Liver (tissue), 8 donors: ENCODE measurements at regions not wholly inside any gene's neighbourhood (a gene's known extent, or its start where the extent isn't known, plus 50 kb on each side); places are given as distances from the start of the nearest gene placed in this dataset.
A peak's percentile ranks its signal among the peaks of the same experiment; 100 is the strongest.

Source experiments
- DNase-seq: peaks from one replicate; pipeline ENCODE4 v3.0.0-alpha.2; 2017; ENCODE audit warnings: low spot score
- H3K27ac ChIP-seq, 2 donors: one replicate each; pipeline ENCODE4 v1.7.0; 2013; ENCODE audit warnings: inconsistent platforms in 2 of 2, low read length in 2 of 2, control low read depth in 1 of 2, low read depth in 1 of 2, mild to moderate bottlenecking in 1 of 2
- H3K27me3 ChIP-seq, 4 donors: one replicate each; pipeline versions ENCODE4 v1.6.1 to v1.7.0; 2013; ENCODE audit warnings: low read length in 3 of 4, inconsistent platforms in 1 of 4, mild to moderate bottlenecking in 1 of 4, moderate library complexity in 1 of 4; ENCODE audit not compliant: control insufficient read depth in 4 of 4, insufficient read depth in 4 of 4
- H3K36me3 ChIP-seq, 4 donors: one replicate each; pipeline versions ENCODE4 v1.6.1 to v1.7.0; 2013; ENCODE audit warnings: low read length in 3 of 4, mild to moderate bottlenecking in 3 of 4, low read depth in 1 of 4, moderate library complexity in 1 of 4; ENCODE audit not compliant: control insufficient read depth in 4 of 4, insufficient read depth in 3 of 4
- H3K4me1 ChIP-seq, 4 donors: one replicate each; pipeline versions ENCODE4 v1.6.1 to v1.7.0; 2013; ENCODE audit warnings: low read length in 3 of 4, mild to moderate bottlenecking in 3 of 4, moderate library complexity in 1 of 4; ENCODE audit not compliant: control insufficient read depth in 4 of 4, insufficient read depth in 4 of 4
- H3K4me3 ChIP-seq, 3 donors: one replicate each; pipeline versions ENCODE4 v1.6.1 to v1.7.0; 2013; ENCODE audit warnings: low read length in 3 of 3, control low read depth in 1 of 3, low read depth in 1 of 3, mild to moderate bottlenecking in 1 of 3
- H3K9ac ChIP-seq, 2 donors: one replicate each; pipeline ENCODE4 v1.7.0; 2013; ENCODE audit warnings: low read length in 2 of 2, mild to moderate bottlenecking in 2 of 2, moderate library complexity in 2 of 2, control low read depth in 1 of 2, low read depth in 1 of 2
- H3K9me3 ChIP-seq, 4 donors: one replicate each; pipeline versions ENCODE4 v1.6.1 to v1.7.0; 2013; ENCODE audit warnings: low read length in 3 of 4; ENCODE audit not compliant: control insufficient read depth in 4 of 4
- ATF3 ChIP-seq: IDR thresholded peaks from 2 replicates; pipeline ENCODE4 v1.6.1; 2016; ENCODE audit warnings: antibody characterized with exemption
- CTCF ChIP-seq: fragments of 150-350 bp; IDR thresholded peaks from 2 replicates; pipeline ENCODE4 v1.5.1; 2017; ENCODE audit warnings: improper control_type of control experiment, low read depth, low read length; ENCODE audit not compliant: missing input control
- EGR1 ChIP-seq, 2 donors: IDR thresholded peaks; 2 replicates each; pipeline ENCODE4 v1.6.1; 2016 to 2018; ENCODE audit warnings: antibody characterized with exemption in 2 of 2, low read depth in 2 of 2
- FOXA1 ChIP-seq: IDR thresholded peaks from 2 replicates; pipeline ENCODE4 v1.6.1; 2016; ENCODE audit warnings: antibody characterized with exemption
- FOXA2 ChIP-seq: IDR thresholded peaks from 2 replicates; pipeline ENCODE4 v1.6.1; 2016; ENCODE audit warnings: antibody characterized with exemption
- GABPA ChIP-seq, 2 donors: IDR thresholded peaks in 1 of 2; conservative IDR thresholded peaks in 1 of 2; 2 replicates each; pipeline ENCODE4 v1.6.1; 2016; ENCODE audit warnings: antibody characterized with exemption in 2 of 2, mild to moderate bottlenecking in 1 of 2, moderate library complexity in 1 of 2
- HNF4A ChIP-seq, 2 donors: conservative IDR thresholded peaks; 2 replicates each; pipeline ENCODE4 v1.6.1; 2016; ENCODE audit warnings: antibody characterized with exemption in 2 of 2, mild to moderate bottlenecking in 2 of 2
- HNF4G ChIP-seq: IDR thresholded peaks from 2 replicates; pipeline ENCODE4 v1.6.1; 2016; ENCODE audit warnings: antibody characterized with exemption
- JUND ChIP-seq, 2 donors: IDR thresholded peaks; 2 replicates each; pipeline ENCODE4 v1.6.1; 2016; ENCODE audit warnings: antibody characterized with exemption in 2 of 2
- RAD21 ChIP-seq, 2 donors: IDR thresholded peaks; 2 replicates each; pipeline ENCODE4 v1.6.1; 2016; ENCODE audit warnings: antibody characterized with exemption in 2 of 2, mild to moderate bottlenecking in 2 of 2
- SP1 ChIP-seq: IDR thresholded peaks from 2 replicates; pipeline ENCODE4 v1.6.1; 2018; ENCODE audit warnings: antibody characterized with exemption, mild to moderate bottlenecking
- TAF1 ChIP-seq: conservative IDR thresholded peaks from 2 replicates; pipeline ENCODE4 v1.6.1; 2016; ENCODE audit warnings: antibody characterized with exemption, mild to moderate bottlenecking
- WGBS: extraction: QIAGEN DNeasy Blood & Tissue Kit; methylation state at CpG from one replicate; pipeline ENCODE4 v1.1.7; 2013; 5-methylcytosine and 5-hydroxymethylcytosine counted together
- TF ChIP-seq, protein P1 (sequence below): IDR thresholded peaks from 2 replicates; pipeline ENCODE4 v1.6.1; 2016; ENCODE audit warnings: antibody characterized with exemption, mild to moderate bottlenecking
- TF ChIP-seq, protein P2 (sequence below): IDR thresholded peaks from 2 replicates; pipeline ENCODE4 v1.6.1; 2016; ENCODE audit warnings: antibody characterized with exemption
- donor health status: healthy.
- donor health status: healthy.
- donor health status: healthy.
- donor health status: healthy.
- donor health status: healthy.

DNA sequence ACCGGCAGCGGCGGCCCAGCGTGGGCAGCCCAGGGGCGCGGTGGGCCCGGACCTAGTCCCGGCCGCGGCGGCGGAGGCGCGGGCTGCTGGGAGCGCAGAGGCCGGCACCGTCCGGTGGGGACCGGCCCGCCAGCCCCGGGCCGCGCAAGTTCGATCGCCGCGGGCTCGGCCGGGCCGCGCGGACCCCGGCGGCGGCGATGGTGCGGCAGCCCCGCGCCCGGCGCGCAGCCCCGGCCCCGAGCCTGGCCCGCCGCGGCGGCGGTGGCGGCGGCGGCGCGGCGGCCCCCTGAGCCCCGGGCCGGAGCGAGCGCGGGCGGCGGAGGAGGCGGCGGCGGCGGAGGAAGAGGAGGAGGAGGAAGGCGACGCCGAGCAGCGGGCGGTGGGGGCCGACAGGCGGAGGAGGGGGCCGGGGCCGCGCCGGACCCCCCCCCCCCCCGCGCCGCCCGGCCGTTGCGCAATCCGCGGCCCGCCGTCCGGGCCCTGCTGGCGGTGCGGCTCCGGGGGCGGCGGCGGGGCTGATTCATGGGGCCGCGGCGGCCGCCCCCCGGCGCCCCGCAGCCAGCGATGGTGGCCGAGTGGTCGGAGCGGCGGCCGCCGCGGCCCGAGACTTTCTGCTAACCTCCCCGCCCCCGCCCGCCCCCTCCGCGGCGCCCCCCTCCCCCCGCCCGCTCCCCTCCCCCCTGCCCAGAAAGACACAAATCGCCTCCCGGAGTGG lies 1251.9 kb downstream of the BRD1 start:
- TF ChIP-seq HNF4G (no peak), ATF3 (no peak), JUND (IDR thresholded peaks at IDR 0.05) (no peak), EGR1 (IDR thresholded peaks at IDR 0.05; ENCODE audit: low read depth in 2 of 2) (no peak), FOXA2 (no peak), FOXA1 (no peak)
- TF ChIP-seq, protein P1, sequence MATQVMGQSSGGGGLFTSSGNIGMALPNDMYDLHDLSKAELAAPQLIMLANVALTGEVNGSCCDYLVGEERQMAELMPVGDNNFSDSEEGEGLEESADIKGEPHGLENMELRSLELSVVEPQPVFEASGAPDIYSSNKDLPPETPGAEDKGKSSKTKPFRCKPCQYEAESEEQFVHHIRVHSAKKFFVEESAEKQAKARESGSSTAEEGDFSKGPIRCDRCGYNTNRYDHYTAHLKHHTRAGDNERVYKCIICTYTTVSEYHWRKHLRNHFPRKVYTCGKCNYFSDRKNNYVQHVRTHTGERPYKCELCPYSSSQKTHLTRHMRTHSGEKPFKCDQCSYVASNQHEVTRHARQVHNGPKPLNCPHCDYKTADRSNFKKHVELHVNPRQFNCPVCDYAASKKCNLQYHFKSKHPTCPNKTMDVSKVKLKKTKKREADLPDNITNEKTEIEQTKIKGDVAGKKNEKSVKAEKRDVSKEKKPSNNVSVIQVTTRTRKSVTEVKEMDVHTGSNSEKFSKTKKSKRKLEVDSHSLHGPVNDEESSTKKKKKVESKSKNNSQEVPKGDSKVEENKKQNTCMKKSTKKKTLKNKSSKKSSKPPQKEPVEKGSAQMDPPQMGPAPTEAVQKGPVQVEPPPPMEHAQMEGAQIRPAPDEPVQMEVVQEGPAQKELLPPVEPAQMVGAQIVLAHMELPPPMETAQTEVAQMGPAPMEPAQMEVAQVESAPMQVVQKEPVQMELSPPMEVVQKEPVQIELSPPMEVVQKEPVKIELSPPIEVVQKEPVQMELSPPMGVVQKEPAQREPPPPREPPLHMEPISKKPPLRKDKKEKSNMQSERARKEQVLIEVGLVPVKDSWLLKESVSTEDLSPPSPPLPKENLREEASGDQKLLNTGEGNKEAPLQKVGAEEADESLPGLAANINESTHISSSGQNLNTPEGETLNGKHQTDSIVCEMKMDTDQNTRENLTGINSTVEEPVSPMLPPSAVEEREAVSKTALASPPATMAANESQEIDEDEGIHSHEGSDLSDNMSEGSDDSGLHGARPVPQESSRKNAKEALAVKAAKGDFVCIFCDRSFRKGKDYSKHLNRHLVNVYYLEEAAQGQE: no peak
- Histone ChIP-seq H3K4me3 (peak overlapping the region in 1 of 3 donors; percentile 37), H3K4me1 (peaks cover 0 to 9% (median 2%) of the 10 kb centered on the region in 4 donors), H3K36me3 (no peaks in the 10 kb centered on the region), H3K9ac (no peak overlapping the region), H3K27ac (no peak overlapping the region), H3K9me3 (peaks cover 0 to 2% (median under 1%) of the 10 kb centered on the region in 4 donors), H3K27me3 (peaks cover 2 to 9% (median 6%) of the 10 kb centered on the region in 4 donors)
- WGBS: 3% methylated on average over 103 of the region's 120 CpGs
- DNase-seq: no peak

- no peaks in the 10 kb centered on the region for H3K36me3 ChIP-seq
- peaks cover 0 to 4% (median 2%) of the 10 kb centered on the region in 4 donors for H3K9me3 ChIP-seq
- no peak overlapping the region for H3K9ac ChIP-seq
- peaks cover 2 to 9% (median 6%) of the 10 kb centered on the region in 4 donors for H3K27me3 ChIP-seq
- H3K4me3 ChIP-seq: peak overlapping the region in 1 of 3 donors; percentile 37
- WGBS: 10% methylated on average over 92 of the region's 92 CpGs
- no peak overlapping the region for H3K27ac ChIP-seq
- TF ChIP-seq EGR1 (IDR thresholded peaks at IDR 0.05; ENCODE audit: low read depth in 2 of 2): no peak
- no peak for TF ChIP-seq HNF4A (conservative IDR thresholded peaks at IDR 0.05)
- TF ChIP-seq CTCF: peak; percentile 27
- TF ChIP-seq, protein P2, sequence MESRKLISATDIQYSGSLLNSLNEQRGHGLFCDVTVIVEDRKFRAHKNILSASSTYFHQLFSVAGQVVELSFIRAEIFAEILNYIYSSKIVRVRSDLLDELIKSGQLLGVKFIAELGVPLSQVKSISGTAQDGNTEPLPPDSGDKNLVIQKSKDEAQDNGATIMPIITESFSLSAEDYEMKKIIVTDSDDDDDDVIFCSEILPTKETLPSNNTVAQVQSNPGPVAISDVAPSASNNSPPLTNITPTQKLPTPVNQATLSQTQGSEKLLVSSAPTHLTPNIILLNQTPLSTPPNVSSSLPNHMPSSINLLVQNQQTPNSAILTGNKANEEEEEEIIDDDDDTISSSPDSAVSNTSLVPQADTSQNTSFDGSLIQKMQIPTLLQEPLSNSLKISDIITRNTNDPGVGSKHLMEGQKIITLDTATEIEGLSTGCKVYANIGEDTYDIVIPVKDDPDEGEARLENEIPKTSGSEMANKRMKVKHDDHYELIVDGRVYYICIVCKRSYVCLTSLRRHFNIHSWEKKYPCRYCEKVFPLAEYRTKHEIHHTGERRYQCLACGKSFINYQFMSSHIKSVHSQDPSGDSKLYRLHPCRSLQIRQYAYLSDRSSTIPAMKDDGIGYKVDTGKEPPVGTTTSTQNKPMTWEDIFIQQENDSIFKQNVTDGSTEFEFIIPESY: no peak
- no peak for TF ChIP-seq SP1
- peak in 1 of 2 donors; percentile 9 for TF ChIP-seq RAD21 (IDR thresholded peaks at IDR 0.05)
- TF ChIP-seq, protein P1: no peak
- TF ChIP-seq TAF1: no peak
- TF ChIP-seq GABPA (IDR thresholded peaks at IDR 0.05 in 1 of 2, conservative IDR thresholded peaks at IDR 0.05 in 1 of 2): no peak
- TF ChIP-seq HNF4G: no peak
- peaks cover 0 to 9% (median 2%) of the 10 kb centered on the region in 4 donors for H3K4me1 ChIP-seq
- peak; percentile 57 for DNase-seq
These were observed 1252.7 kb downstream of the BRD1 start for GRCh38 chr22:48574776-48575617.
